Breast epithelium (tissue), 4 donors: ENCODE measurements at regions not wholly inside any gene's neighbourhood (a gene's known extent, or its start where the extent isn't known, plus 50 kb on each side); places are given as distances from the start of the nearest gene placed in this dataset.

Experiments used
- DNase-seq, 2 donors: peaks; one replicate each; pipeline ENCODE4 v3.0.0-alpha.2; 2019; ENCODE audit warnings: low spot score in 2 of 2
- H3K27ac ChIP-seq, 2 donors: fragments of 200-600 bp; sonication (generic) in 1 of 2; one replicate each; pipeline ENCODE4 v1.5.1; 2016 to 2019; ENCODE audit warnings: mild to moderate bottlenecking in 1 of 2
- H3K27me3 ChIP-seq, 2 donors: fragments of 200-600 bp; sonication (generic) in 1 of 2; one replicate each; pipeline versions ENCODE4 v1.5.1 to v1.6.0; 2017 to 2019; ENCODE audit warnings: control low read depth in 1 of 2, mild to moderate bottlenecking in 1 of 2
- H3K36me3 ChIP-seq: fragments of 200-600 bp; one replicate; pipeline ENCODE4 v1.5.1; 2019
- H3K4me1 ChIP-seq, 2 donors: fragments of 200-600 bp; sonication (generic); one replicate each; pipeline ENCODE4 v1.5.1; 2016 to 2019; ENCODE audit warnings: control low read depth in 1 of 2
- H3K4me3 ChIP-seq, 3 donors: fragments of 200-600 bp; sonication (generic); 1 replicate in 2 of 3; 2 replicates in 1 of 3; pipeline ENCODE4 v1.5.1; 2016 to 2019; ENCODE audit warnings: mild to moderate bottlenecking in 3 of 3, moderate library complexity in 2 of 3
- H3K9me3 ChIP-seq, 2 donors: fragments of 200-600 bp; sonication (generic) in 1 of 2; one replicate each; pipeline ENCODE4 v1.5.1; 2016 to 2019; ENCODE audit warnings: control low read depth in 1 of 2
- CTCF ChIP-seq, 3 donors: fragments of 450-650 bp; IDR thresholded peaks; one replicate each; pipeline ENCODE4 v1.5.1; 2016 to 2017; ENCODE audit warnings: antibody characterized with exemption in 3 of 3, mild to moderate bottlenecking in 3 of 3, moderate library complexity in 3 of 3
- POLR2A ChIP-seq: fragments of 450-650 bp; IDR thresholded peaks from one replicate; pipeline ENCODE4 v1.6.1; 2016; ENCODE audit warnings: antibody characterized with exemption, mild to moderate bottlenecking, moderate library complexity
- POLR2AphosphoS5 ChIP-seq, 3 donors: sonication (generic); formaldehyde crosslinking; IDR thresholded peaks; one replicate each; pipeline ENCODE4 v1.6.1; 2017; ENCODE audit warnings: antibody characterized with exemption in 3 of 3
- intact Hi-C: fragments of 100-400 bp; cut with DNase I; formaldehyde crosslinking; loops from one replicate; pipeline ENCODE4 v1.15.1; 2023; ENCODE audit warnings: low total_unique reads

- H3K27ac ChIP-seq: no peak overlapping the region
- no peak overlapping the region for H3K4me3 ChIP-seq
- intact Hi-C loops: no loop called here
- no peaks in the 10 kb centered on the region for H3K27me3 ChIP-seq
- no peaks in the 10 kb centered on the region for H3K9me3 ChIP-seq
- H3K36me3 ChIP-seq: no peaks in the 10 kb centered on the region
- no peak for DNase-seq
- no peak for TF ChIP-seq POLR2AphosphoS5 (IDR thresholded peaks at IDR 0.05)
- no peak for TF ChIP-seq POLR2A
- no peaks in the 10 kb centered on the region for H3K4me1 ChIP-seq
These were observed 144.5 kb downstream of the SEC61B start for GRCh38 chr9:99366621-99367020.

- Histone ChIP-seq H3K4me3 (peak overlapping the region; percentile 39 to 61 (median 49)), H3K4me1 (no peaks in the 10 kb centered on the region), H3K27ac (peak overlapping the region in 1 of 2 donors; percentile 48), H3K36me3 (no peaks in the 10 kb centered on the region), H3K9me3 (no peaks in the 10 kb centered on the region), H3K27me3 (no peaks in the 10 kb centered on the region)
- TF ChIP-seq CTCF (IDR thresholded peaks at IDR 0.05) (no peak), POLR2AphosphoS5 (IDR thresholded peaks at IDR 0.05) (no peak), POLR2A (no peak)
- DNase-seq: no peak
- intact Hi-C loops: no loop called here
These were observed 146.6 kb downstream of the SEC61B start for GRCh38 chr9:99368341-99369326.

GRCh38 chr9:99369327-99369722 lies 147.2 kb downstream of the SEC61B start:
- Histone ChIP-seq H3K27ac (no peak overlapping the region), H3K36me3 (no peaks in the 10 kb centered on the region), H3K4me1 (no peaks in the 10 kb centered on the region), H3K27me3 (no peaks in the 10 kb centered on the region), H3K4me3 (no peak overlapping the region), H3K9me3 (no peaks in the 10 kb centered on the region)
- TF ChIP-seq CTCF (IDR thresholded peaks at IDR 0.05): no peak
- no peak for TF ChIP-seq POLR2A
- TF ChIP-seq POLR2AphosphoS5 (IDR thresholded peaks at IDR 0.05): no peak
- intact Hi-C loops: no loop called here
- no peak for DNase-seq

- TF ChIP-seq POLR2A (no peak), POLR2AphosphoS5 (IDR thresholded peaks at IDR 0.05) (no peak), CTCF (IDR thresholded peaks at IDR 0.05) (no peak)
- Histone ChIP-seq H3K4me3 (no peak overlapping the region), H3K36me3 (no peaks in the 10 kb centered on the region), H3K27ac (no peak overlapping the region), H3K27me3 (no peaks in the 10 kb centered on the region), H3K9me3 (no peaks in the 10 kb centered on the region), H3K4me1 (no peaks in the 10 kb centered on the region)
- intact Hi-C loops: no loop called here
- no peak for DNase-seq
These were observed 148.3 kb downstream of the SEC61B start for GRCh38 chr9:99370376-99370775.

- intact Hi-C loops: no loop called here
- Histone ChIP-seq H3K9me3 (no peaks in the 10 kb centered on the region), H3K36me3 (no peaks in the 10 kb centered on the region), H3K4me3 (no peak overlapping the region), H3K27ac (no peak overlapping the region), H3K27me3 (no peaks in the 10 kb centered on the region), H3K4me1 (no peaks in the 10 kb centered on the region)
- no peak for DNase-seq
- TF ChIP-seq POLR2A (no peak), POLR2AphosphoS5 (IDR thresholded peaks at IDR 0.05) (no peak), CTCF (IDR thresholded peaks at IDR 0.05) (no peak)
These were observed 149.3 kb downstream of the SEC61B start for GRCh38 chr9:99371376-99371775.
